Kidney epithelial cell (primary cell): ENCODE measurements at regions not wholly inside any gene's neighbourhood (a gene's known extent, or its start where the extent isn't known, plus 50 kb on each side); places are given as distances from the start of the nearest gene placed in this dataset.

Experiments
- DNase-seq: peaks from one replicate; pipeline ENCODE4 v3.0.0-alpha.2; 2010; ENCODE audit warnings: low read depth
- H3K27me3 ChIP-seq: 2 replicates; pipeline ENCODE4 v1.6.0; 2011; ENCODE audit warnings: low read length; ENCODE audit not compliant: control insufficient read depth, insufficient read depth
- H3K36me3 ChIP-seq: 2 replicates; pipeline ENCODE4 v1.5.1; 2011; ENCODE audit warnings: low read length; ENCODE audit not compliant: control insufficient read depth, insufficient read depth
- H3K4me3 ChIP-seq: 2 replicates; pipeline ENCODE4 v1.5.1; 2011; ENCODE audit warnings: low read depth, mild to moderate bottlenecking, control low read depth, low read length
- CTCF ChIP-seq: IDR thresholded peaks from 2 replicates; pipeline ENCODE4 v1.5.1; 2011; ENCODE audit warnings: mild to moderate bottlenecking, moderate library complexity, low read length, control low read depth, inconsistent platforms; ENCODE audit not compliant: insufficient read depth, poor library complexity, severe bottlenecking

GRCh38 chr19:27872370-27872769, 1340.6 kb downstream of the UQCRFS1 start:
- H3K27me3 ChIP-seq, result no peaks in the 10 kb centered on the region
- TF ChIP-seq CTCF, result no peak

GRCh38 chr19:27870293-27870692, 1342.7 kb downstream of the UQCRFS1 start:
- Histone ChIP-seq H3K36me3 (no peaks in the 10 kb centered on the region), H3K27me3 (no peaks in the 10 kb centered on the region), H3K4me3 (no peak overlapping the region)
- no peak for DNase-seq
- TF ChIP-seq CTCF, result no peak

More at GRCh38 chr19:27872370-27872769, 1340.6 kb downstream of the UQCRFS1 start:
- no peak for DNase-seq
- Histone ChIP-seq H3K4me3 (no peak overlapping the region), H3K36me3 (no peaks in the 10 kb centered on the region)

GRCh38 chr19:27868007-27868406, 1344.9 kb downstream of the UQCRFS1 start:
- Histone ChIP-seq H3K36me3 (no peaks in the 10 kb centered on the region), H3K4me3 (no peak overlapping the region), H3K27me3 (no peaks in the 10 kb centered on the region)
- no peak for DNase-seq
- TF ChIP-seq CTCF, result no peak

GRCh38 chr19:27865927-27866777, 1346.8 kb downstream of the UQCRFS1 start:
- H3K36me3 ChIP-seq, result no peaks in the 10 kb centered on the region
- DNase-seq, result no peak
- TF ChIP-seq CTCF, result no peak

GRCh38 chr19:27861411-27861975, 1351.5 kb downstream of the UQCRFS1 start:
- Histone ChIP-seq H3K4me3 (no peak overlapping the region), H3K27me3 (no peaks in the 10 kb centered on the region), H3K36me3 (no peaks in the 10 kb centered on the region)
- DNase-seq, result no peak
- no peak for TF ChIP-seq CTCF

More at GRCh38 chr19:27865927-27866777, 1346.8 kb downstream of the UQCRFS1 start:
- Histone ChIP-seq H3K4me3 (no peak overlapping the region), H3K27me3 (no peaks in the 10 kb centered on the region)
